K562 (cell line): ENCODE measurements at regions not wholly inside any gene's neighbourhood (a gene's known extent, or its start where the extent isn't known, plus 50 kb on each side); places are given as distances from the start of the nearest gene placed in this dataset.

Source experiments
- ARHGAP35 ChIP-seq: fragments of 450-650 bp; IDR thresholded peaks from 2 replicates; pipeline ENCODE4 v1.6.1; 2018; ENCODE audit not compliant: partially characterized antibody
- EZH2 ChIP-seq: IDR thresholded peaks from 2 replicates; pipeline ENCODE4 v1.6.1; 2012; ENCODE audit warnings: low read depth, mild to moderate bottlenecking, inconsistent platforms, low read length, borderline replicate concordance
- HDAC6 ChIP-seq: IDR thresholded peaks from 2 replicates; pipeline ENCODE4 v1.6.1; 2012; ENCODE audit warnings: low read depth, mild to moderate bottlenecking, control low read depth, inconsistent platforms, low read length, moderate library complexity
- HDGF ChIP-seq: fragments of 450-650 bp; IDR thresholded peaks from 2 replicates; pipeline ENCODE4 v1.6.1; 2016
- ID3 ChIP-seq, 2 experiments: fragments of 250-450 bp in 1 of 2; fragments of 450-650 bp in 1 of 2; sonication (Bioruptor Pico) in 1 of 2; IDR thresholded peaks; 2 replicates each; pipeline versions ENCODE4 v1.6.1 to v1.8.0; 2016 to 2021; ENCODE audit warnings: mild to moderate bottlenecking in 2 of 2, moderate library complexity in 2 of 2, missing compliant biosample characterization in 1 of 2, missing genetic modification characterization in 1 of 2
- LARP7 ChIP-seq: fragments of 450-650 bp; IDR thresholded peaks from 2 replicates; pipeline ENCODE4 v1.6.1; 2016
- RBM39 ChIP-seq: fragments of 200-400 bp; formaldehyde crosslinking; optimal IDR thresholded peaks from 2 replicates; pipeline ENCODE3; 2018; ENCODE audit warnings: low read depth, low read length
- RCOR1 ChIP-seq, 2 experiments: IDR thresholded peaks; 2 replicates each; pipeline ENCODE4 v1.6.1; 2012; ENCODE audit warnings: low read depth in 2 of 2, low read length in 2 of 2, borderline replicate concordance in 1 of 2, improper control_type of control experiment in 1 of 2
- TCF7 ChIP-seq: sonication (generic); IDR thresholded peaks from 2 replicates; pipeline ENCODE4 v1.6.1; 2016; ENCODE audit warnings: antibody characterized with exemption, borderline replicate concordance
- XRCC3 ChIP-seq: fragments of 450-650 bp; IDR thresholded peaks from 2 replicates; pipeline ENCODE4 v1.6.1; 2017; ENCODE audit warnings: mild to moderate bottlenecking, moderate library complexity
- TF ChIP-seq, protein P1 (sequence below): sonication (generic); formaldehyde crosslinking; IDR thresholded peaks from 2 replicates; pipeline ENCODE4 v1.8.0; 2023; ENCODE audit warnings: mild to moderate bottlenecking, missing genetic modification reagents

DNA sequence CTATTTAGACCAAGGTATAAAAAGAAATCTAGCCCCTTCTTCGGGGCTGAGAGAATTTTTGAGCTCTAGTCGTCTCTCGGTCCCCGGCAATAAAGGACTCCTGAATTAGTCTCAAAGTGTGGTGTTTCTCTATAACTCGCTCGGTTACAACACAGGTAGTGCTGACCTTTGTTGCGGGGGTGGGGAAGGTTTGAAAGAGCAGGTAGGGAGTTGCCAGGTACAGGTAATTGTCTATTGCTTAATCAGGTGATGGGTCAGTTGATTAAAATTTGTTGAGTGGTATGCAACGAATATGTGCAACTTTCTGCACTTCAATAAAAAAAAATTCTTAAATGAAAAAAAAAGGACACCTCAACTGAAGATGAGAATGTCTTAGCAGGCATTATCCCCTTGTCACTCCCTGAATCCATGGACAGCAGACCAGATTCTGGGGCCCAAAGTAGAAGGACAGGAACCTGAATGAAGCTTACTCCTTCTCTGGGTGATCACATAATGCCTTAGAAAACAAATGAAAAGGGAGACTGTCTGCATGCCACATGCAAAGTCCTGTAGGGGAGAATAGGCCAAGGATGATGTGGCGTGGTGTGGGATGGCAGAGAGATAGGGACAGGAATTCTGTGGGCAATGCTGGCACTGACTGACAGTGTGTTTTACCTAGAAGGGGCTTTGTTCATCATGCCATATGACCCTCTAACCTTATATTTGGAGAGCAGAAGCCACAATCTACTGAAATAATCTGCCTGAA lies 157.6 kb upstream of the OLIG3 start:
- TF ChIP-seq XRCC3 (no peak), LARP7 (no peak), EZH2 (no peak), TCF7 (no peak), ID3 (CRISPR knock-in tag; IDR thresholded peaks at IDR 0.05) (no peak), ID3 (tag; IDR thresholded peaks at IDR 0.05) (no peak), RBM39 (no peak), HDAC6 (no peak), HDGF (no peak), ARHGAP35 (no peak), RCOR1 (IDR thresholded peaks at IDR 0.05; ENCODE audit: borderline replicate concordance in 1 of 2, low read depth in 2 of 2, low read length in 2 of 2) (no peak)
- TF ChIP-seq, protein P1, sequence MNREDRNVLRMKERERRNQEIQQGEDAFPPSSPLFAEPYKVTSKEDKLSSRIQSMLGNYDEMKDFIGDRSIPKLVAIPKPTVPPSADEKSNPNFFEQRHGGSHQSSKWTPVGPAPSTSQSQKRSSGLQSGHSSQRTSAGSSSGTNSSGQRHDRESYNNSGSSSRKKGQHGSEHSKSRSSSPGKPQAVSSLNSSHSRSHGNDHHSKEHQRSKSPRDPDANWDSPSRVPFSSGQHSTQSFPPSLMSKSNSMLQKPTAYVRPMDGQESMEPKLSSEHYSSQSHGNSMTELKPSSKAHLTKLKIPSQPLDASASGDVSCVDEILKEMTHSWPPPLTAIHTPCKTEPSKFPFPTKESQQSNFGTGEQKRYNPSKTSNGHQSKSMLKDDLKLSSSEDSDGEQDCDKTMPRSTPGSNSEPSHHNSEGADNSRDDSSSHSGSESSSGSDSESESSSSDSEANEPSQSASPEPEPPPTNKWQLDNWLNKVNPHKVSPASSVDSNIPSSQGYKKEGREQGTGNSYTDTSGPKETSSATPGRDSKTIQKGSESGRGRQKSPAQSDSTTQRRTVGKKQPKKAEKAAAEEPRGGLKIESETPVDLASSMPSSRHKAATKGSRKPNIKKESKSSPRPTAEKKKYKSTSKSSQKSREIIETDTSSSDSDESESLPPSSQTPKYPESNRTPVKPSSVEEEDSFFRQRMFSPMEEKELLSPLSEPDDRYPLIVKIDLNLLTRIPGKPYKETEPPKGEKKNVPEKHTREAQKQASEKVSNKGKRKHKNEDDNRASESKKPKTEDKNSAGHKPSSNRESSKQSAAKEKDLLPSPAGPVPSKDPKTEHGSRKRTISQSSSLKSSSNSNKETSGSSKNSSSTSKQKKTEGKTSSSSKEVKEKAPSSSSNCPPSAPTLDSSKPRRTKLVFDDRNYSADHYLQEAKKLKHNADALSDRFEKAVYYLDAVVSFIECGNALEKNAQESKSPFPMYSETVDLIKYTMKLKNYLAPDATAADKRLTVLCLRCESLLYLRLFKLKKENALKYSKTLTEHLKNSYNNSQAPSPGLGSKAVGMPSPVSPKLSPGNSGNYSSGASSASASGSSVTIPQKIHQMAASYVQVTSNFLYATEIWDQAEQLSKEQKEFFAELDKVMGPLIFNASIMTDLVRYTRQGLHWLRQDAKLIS (CRISPR knock-in tag), result no peak
